ENCODE measurements at regions not wholly inside any gene's neighbourhood (a gene's known extent, or its start where the extent isn't known, plus 50 kb on each side); places are given as distances from the start of the nearest gene placed in this dataset.

- no peaks in the 10 kb centered on the region for H3K4me1 ChIP-seq (ENCODE audit: control insufficient read depth, insufficient read depth, low read length)
- TF ChIP-seq ZFP69B (tag by site-specific recombination; IDR thresholded peaks at IDR 0.05) (no peak), ZNF311 (tag by site-specific recombination; IDR thresholded peaks at IDR 0.05; ENCODE audit: borderline replicate concordance) (no peak), ZNF768 (tag by site-specific recombination; IDR thresholded peaks at IDR 0.05) (no peak), ZNF501 (tag by site-specific recombination; IDR thresholded peaks at IDR 0.05) (no peak)
- ChIA-PET POLR2A (no interaction called here), CTCF (interaction anchor here (0.7 kb wide), 1 partner anchor 24 kb away, joined by 3 read pairs; no protein-coding TSS in a partner anchor)
- H3K4me3 ChIP-seq (ENCODE audit: low read depth, low read length) = no peak overlapping the region
- no peaks in the 10 kb centered on the region for H3K36me3 ChIP-seq (ENCODE audit: control insufficient read depth in 2 of 2, insufficient read depth in 1 of 2, low read length in 2 of 2)
- H3K9me3 ChIP-seq (ENCODE audit: control insufficient read depth, insufficient read depth, low read depth, low read length) = no peaks in the 10 kb centered on the region
- H3K27ac ChIP-seq (ENCODE audit: extremely low read depth, low read depth, low read length) = no peak overlapping the region
Measured at GRCh38 chr11:103585401-103585800, 451.0 kb upstream of the DDI1 start.

- Histone ChIP-seq H3K27ac (ENCODE audit: extremely low read depth, low read depth, low read length) (no peak overlapping the region), H3K9me3 (ENCODE audit: control insufficient read depth, insufficient read depth, low read depth, low read length) (no peaks in the 10 kb centered on the region), H3K4me1 (ENCODE audit: control insufficient read depth, insufficient read depth, low read length) (no peaks in the 10 kb centered on the region), H3K4me3 (ENCODE audit: low read depth, low read length) (no peak overlapping the region), H3K36me3 (ENCODE audit: control insufficient read depth in 2 of 2, insufficient read depth in 1 of 2, low read length in 2 of 2) (no peaks in the 10 kb centered on the region)
- 0 out of 2 replicates have a peak, but pooled peaks have one; percentile 19 for TF ChIP-seq ZNF843 (tag by site-specific recombination; IDR thresholded peaks at IDR 0.05)
- peak; percentile 37; the same call in 1 of the 2 replicates for TF ChIP-seq MZF1 (tag by site-specific recombination; IDR thresholded peaks at IDR 0.05; ENCODE audit: borderline replicate concordance)
- TF ChIP-seq ZFP37 (tag by site-specific recombination; IDR thresholded peaks at IDR 0.05) = no peak
- no peak for TF ChIP-seq ZBTB17 (tag by site-specific recombination; IDR thresholded peaks at IDR 0.05)
- TF ChIP-seq ZNF324 (tag by site-specific recombination; IDR thresholded peaks at IDR 0.05) = no peak
- peak; percentile 37; the same call in 1 of the 2 replicates for TF ChIP-seq SP7 (tag by site-specific recombination; IDR thresholded peaks at IDR 0.05)
- peak; percentile 15; the same call in 1 of the 2 replicates for TF ChIP-seq ZNF341 (tag by site-specific recombination; IDR thresholded peaks at IDR 0.05; ENCODE audit: low read depth)
- peak; percentile 44; the same call in 1 of the 2 replicates for TF ChIP-seq OSR2 (tag by site-specific recombination; IDR thresholded peaks at IDR 0.05)
- ChIA-PET CTCF (interaction anchor here (0.7 to 1.0 kb wide), 2 partner anchors 16 to 24 kb away, joined by 3 to 4 read pairs; no protein-coding TSS in a partner anchor), POLR2A (no interaction called here)
Measured at GRCh38 chr11:103585911-103586310, 450.5 kb upstream of the DDI1 start.

- H3K9me3 ChIP-seq (ENCODE audit: control insufficient read depth, insufficient read depth, low read depth, low read length) = no peaks in the 10 kb centered on the region
- H3K4me3 ChIP-seq (ENCODE audit: low read depth, low read length) = no peak overlapping the region
- TF ChIP-seq OSR2 (tag by site-specific recombination; IDR thresholded peaks at IDR 0.05) = 0 out of 2 replicates have a peak, but pooled peaks have one; percentile 13
- 0 out of 2 replicates have a peak, but pooled peaks have one; percentile 20 for TF ChIP-seq ZNF366 (tag by site-specific recombination; conservative IDR thresholded peaks at IDR 0.05)
- TF ChIP-seq SP7 (tag by site-specific recombination; IDR thresholded peaks at IDR 0.05) = peak; percentile 28; the same call in 1 of the 2 replicates
- peak; percentile 50; the same call in 1 of the 2 replicates for TF ChIP-seq TCF7L2 (IDR thresholded peaks at IDR 0.05; ENCODE audit: borderline replicate concordance, low read depth, low read length)
- TF ChIP-seq ZNF555 (tag by site-specific recombination; conservative IDR thresholded peaks at IDR 0.05) = no peak
- TF ChIP-seq ZBTB44 (tag by site-specific recombination; IDR thresholded peaks at IDR 0.05) = peak; percentile 26; the same call in 1 of the 2 replicates
- no peak for TF ChIP-seq ZNF747 (tag by site-specific recombination; IDR thresholded peaks at IDR 0.05)
- TF ChIP-seq KLF8 (tag by site-specific recombination; IDR thresholded peaks at IDR 0.05) = 0 out of 2 replicates have a peak, but pooled peaks have one; percentile 7
- peak; percentile 33; the same call in 1 of the 2 replicates for TF ChIP-seq ZBTB17 (tag by site-specific recombination; IDR thresholded peaks at IDR 0.05)
- CTCF ChIA-PET = interaction anchor here (1.0 kb wide), 1 partner anchor 15 kb away, joined by 4 read pairs; no protein-coding TSS in a partner anchor
- POLR2A ChIA-PET = no interaction called here
- no peak overlapping the region for H3K27ac ChIP-seq (ENCODE audit: extremely low read depth, low read depth, low read length)
- no peaks in the 10 kb centered on the region for H3K36me3 ChIP-seq (ENCODE audit: control insufficient read depth in 2 of 2, insufficient read depth in 1 of 2, low read length in 2 of 2)
- no peaks in the 10 kb centered on the region for H3K4me1 ChIP-seq (ENCODE audit: control insufficient read depth, insufficient read depth, low read length)
Measured at GRCh38 chr11:103586756-103587155, 449.7 kb upstream of the DDI1 start.

Measured in HEK293 (cell line).